ENCODE measurements at regions not wholly inside any gene's neighbourhood (a gene's known extent, or its start where the extent isn't known, plus 50 kb on each side); places are given as distances from the start of the nearest gene placed in this dataset.

- TF ChIP-seq RXRA (IDR thresholded peaks at IDR 0.05): no peak
- no peak for TF ChIP-seq HNF4A (conservative IDR thresholded peaks at IDR 0.05)
- TF ChIP-seq, protein P1, sequence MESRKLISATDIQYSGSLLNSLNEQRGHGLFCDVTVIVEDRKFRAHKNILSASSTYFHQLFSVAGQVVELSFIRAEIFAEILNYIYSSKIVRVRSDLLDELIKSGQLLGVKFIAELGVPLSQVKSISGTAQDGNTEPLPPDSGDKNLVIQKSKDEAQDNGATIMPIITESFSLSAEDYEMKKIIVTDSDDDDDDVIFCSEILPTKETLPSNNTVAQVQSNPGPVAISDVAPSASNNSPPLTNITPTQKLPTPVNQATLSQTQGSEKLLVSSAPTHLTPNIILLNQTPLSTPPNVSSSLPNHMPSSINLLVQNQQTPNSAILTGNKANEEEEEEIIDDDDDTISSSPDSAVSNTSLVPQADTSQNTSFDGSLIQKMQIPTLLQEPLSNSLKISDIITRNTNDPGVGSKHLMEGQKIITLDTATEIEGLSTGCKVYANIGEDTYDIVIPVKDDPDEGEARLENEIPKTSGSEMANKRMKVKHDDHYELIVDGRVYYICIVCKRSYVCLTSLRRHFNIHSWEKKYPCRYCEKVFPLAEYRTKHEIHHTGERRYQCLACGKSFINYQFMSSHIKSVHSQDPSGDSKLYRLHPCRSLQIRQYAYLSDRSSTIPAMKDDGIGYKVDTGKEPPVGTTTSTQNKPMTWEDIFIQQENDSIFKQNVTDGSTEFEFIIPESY (IDR thresholded peaks at IDR 0.05): no peak
- TF ChIP-seq, protein P2, sequence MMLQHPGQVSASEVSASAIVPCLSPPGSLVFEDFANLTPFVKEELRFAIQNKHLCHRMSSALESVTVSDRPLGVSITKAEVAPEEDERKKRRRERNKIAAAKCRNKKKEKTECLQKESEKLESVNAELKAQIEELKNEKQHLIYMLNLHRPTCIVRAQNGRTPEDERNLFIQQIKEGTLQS (IDR thresholded peaks at IDR 0.05): no peak
- TF ChIP-seq EGR1 (IDR thresholded peaks at IDR 0.05; ENCODE audit: low read depth in 2 of 2): no peak
Measured at GRCh38 chr22:22113701-22114100, 130.9 kb upstream of the VPREB1 start (continued).

DNA sequence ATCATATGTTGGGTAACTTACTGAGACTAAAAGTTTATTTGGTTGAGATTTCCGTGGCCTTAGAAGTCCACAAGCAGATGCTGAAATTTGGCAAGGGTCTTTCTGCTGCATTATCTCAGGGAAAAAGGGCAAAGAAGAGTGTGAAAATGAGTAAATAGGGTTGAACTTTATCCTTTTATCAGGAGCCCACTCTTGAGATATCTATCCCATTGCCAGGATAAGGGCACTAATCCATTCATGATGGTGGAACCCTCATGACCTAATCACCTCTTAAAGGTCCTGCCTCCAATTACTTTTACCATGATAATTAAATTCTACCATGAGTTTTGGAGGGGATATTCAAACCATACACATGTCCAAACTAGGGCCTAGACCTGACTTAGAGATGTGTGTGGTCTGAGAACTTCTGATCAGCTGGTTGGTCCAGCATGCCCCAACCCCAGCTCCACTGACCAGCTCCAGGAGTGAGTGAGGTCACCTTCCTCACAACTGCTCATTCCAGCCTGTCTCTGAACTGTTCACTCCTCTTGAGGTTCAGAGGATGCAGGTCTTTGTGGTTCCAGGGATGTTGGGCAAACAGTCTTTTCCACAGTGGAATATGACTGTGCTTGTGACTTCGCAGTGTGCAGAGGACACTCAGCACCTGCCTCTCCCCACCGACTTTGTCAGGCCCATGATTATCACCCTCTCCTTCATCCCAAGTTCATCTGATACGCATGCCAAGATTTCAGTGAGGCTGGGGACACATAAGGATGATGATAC lies 130.1 kb upstream of the TOP3B start:
- Histone ChIP-seq H3K27me3 (ENCODE audit: control insufficient read depth in 4 of 4, insufficient read depth in 4 of 4, low read length in 3 of 4) (no peaks in the 10 kb centered on the region), H3K9me3 (ENCODE audit: control insufficient read depth in 4 of 4, low read length in 3 of 4) (no peaks in the 10 kb centered on the region), H3K4me1 (ENCODE audit: control insufficient read depth in 4 of 4, insufficient read depth in 4 of 4, low read length in 3 of 4) (peaks cover 0 to 3% (median 0%) of the 10 kb centered on the region in 4 donors), H3K27ac (ENCODE audit: low read depth in 1 of 2, low read length in 2 of 2) (no peak overlapping the region), H3K36me3 (ENCODE audit: control insufficient read depth in 4 of 4, insufficient read depth in 3 of 4, low read depth in 1 of 4, low read length in 3 of 4) (no peaks in the 10 kb centered on the region), H3K9ac (ENCODE audit: low read depth in 1 of 2, low read length in 2 of 2) (no peak overlapping the region), H3K4me3 (ENCODE audit: low read depth in 1 of 3, low read length in 3 of 3) (no peak overlapping the region)
- no peak for TF ChIP-seq EGR1 (IDR thresholded peaks at IDR 0.05; ENCODE audit: low read depth in 2 of 2)
- no peak for TF ChIP-seq YY1 (IDR thresholded peaks at IDR 0.05)
- TF ChIP-seq HNF4A (conservative IDR thresholded peaks at IDR 0.05): no peak
- no peak for TF ChIP-seq RAD21 (IDR thresholded peaks at IDR 0.05)
- no peak for TF ChIP-seq HNF4G (IDR thresholded peaks at IDR 0.05)
- no peak for TF ChIP-seq REST (IDR thresholded peaks at IDR 0.05)
- no peak for TF ChIP-seq TAF1 (conservative IDR thresholded peaks at IDR 0.05)
- TF ChIP-seq, protein P3, sequence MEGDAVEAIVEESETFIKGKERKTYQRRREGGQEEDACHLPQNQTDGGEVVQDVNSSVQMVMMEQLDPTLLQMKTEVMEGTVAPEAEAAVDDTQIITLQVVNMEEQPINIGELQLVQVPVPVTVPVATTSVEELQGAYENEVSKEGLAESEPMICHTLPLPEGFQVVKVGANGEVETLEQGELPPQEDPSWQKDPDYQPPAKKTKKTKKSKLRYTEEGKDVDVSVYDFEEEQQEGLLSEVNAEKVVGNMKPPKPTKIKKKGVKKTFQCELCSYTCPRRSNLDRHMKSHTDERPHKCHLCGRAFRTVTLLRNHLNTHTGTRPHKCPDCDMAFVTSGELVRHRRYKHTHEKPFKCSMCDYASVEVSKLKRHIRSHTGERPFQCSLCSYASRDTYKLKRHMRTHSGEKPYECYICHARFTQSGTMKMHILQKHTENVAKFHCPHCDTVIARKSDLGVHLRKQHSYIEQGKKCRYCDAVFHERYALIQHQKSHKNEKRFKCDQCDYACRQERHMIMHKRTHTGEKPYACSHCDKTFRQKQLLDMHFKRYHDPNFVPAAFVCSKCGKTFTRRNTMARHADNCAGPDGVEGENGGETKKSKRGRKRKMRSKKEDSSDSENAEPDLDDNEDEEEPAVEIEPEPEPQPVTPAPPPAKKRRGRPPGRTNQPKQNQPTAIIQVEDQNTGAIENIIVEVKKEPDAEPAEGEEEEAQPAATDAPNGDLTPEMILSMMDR (IDR thresholded peaks at IDR 0.05; ENCODE audit: low read depth, low read length, missing input control): no peak
- no peak for TF ChIP-seq JUND (IDR thresholded peaks at IDR 0.05)
- no peak for TF ChIP-seq GABPA (IDR thresholded peaks at IDR 0.05 in 1 of 2, conservative IDR thresholded peaks at IDR 0.05 in 1 of 2)
- TF ChIP-seq, protein P4, sequence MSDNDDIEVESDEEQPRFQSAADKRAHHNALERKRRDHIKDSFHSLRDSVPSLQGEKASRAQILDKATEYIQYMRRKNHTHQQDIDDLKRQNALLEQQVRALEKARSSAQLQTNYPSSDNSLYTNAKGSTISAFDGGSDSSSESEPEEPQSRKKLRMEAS (IDR thresholded peaks at IDR 0.05): no peak
- TF ChIP-seq, protein P2 (IDR thresholded peaks at IDR 0.05): no peak
- TF ChIP-seq SP1 (IDR thresholded peaks at IDR 0.05): no peak
- no peak for TF ChIP-seq NR2F2 (IDR thresholded peaks at IDR 0.05)
- TF ChIP-seq FOXA2 (IDR thresholded peaks at IDR 0.05): no peak
- TF ChIP-seq, protein P1 (IDR thresholded peaks at IDR 0.05): no peak
- TF ChIP-seq RXRA (IDR thresholded peaks at IDR 0.05): no peak
- 89% methylated on average over 4 of the region's 4 CpGs for WGBS
- no peak for DNase-seq (ENCODE audit: low spot score)
